ENCODE measurements at regions not wholly inside any gene's neighbourhood (a gene's known extent, or its start where the extent isn't known, plus 50 kb on each side); places are given as distances from the start of the nearest gene placed in this dataset.
A peak's percentile ranks its signal among the peaks of the same experiment; 100 is the strongest.
"Not testable (repeated sequence)": the region's sequence is repeated elsewhere in the genome, so short reads cannot be mapped to it uniquely, and the experiment has no call there.

DNA sequence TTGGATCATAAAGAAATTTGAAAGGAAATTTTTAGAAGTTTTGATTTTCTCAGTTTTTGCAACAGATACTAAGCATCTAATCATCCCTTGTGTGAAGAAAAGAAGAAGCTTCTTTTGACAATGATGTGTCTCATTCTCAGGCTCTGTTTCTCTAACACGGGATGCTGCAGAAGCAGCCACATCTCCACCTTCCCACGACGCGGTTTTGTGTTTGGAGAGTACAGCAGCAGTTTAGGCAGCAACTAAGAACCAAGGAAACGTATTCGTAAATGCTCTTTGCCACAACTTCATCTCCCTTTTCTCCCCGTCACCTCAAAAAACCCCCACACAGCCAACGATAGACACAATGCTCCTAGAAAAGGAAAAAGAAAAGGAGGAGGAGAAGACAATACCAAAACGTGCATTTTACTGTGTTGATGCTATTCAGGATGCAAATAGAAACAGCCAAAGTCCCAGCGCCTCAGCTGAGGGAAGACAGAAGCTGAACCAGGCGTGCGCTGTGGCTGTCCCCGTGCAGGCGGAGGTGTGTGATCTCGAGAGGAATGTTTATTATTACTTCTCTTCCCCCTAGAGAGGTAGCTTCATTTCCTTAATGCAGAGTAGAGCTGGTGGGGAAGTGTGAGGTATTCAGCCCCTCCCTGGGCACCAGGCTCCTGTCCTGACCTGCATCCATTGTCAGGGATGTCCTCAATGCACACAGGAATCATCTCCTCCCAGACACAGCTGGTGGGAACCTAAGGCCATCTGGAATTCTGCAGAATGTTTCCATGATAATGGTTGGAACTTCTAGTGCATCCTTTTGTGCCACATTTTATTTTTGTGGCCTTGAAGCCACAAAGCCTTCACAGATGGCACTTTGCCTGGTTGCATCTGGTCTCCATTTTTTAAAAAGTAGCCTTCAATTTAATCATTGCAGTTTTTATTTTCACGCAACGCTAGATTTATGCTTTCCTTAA is 174.6 kb upstream of the KLF6 start:
- H3K4me1 ChIP-seq (ENCODE audit: insufficient read depth, low read length): peaks cover 23% of the 10 kb centered on the region
- no peak overlapping the region for H3K4me3 ChIP-seq (ENCODE audit: low read length)
- H3K9me3 ChIP-seq (ENCODE audit: low read length): no peaks in the 10 kb centered on the region
- no peaks in the 10 kb centered on the region for H3K36me3 ChIP-seq (ENCODE audit: insufficient read depth, low read length)
- H3K27me3 ChIP-seq (ENCODE audit: insufficient read depth, low read length): no peaks in the 10 kb centered on the region
- H2AFZ ChIP-seq (ENCODE audit: low read depth, low read length): no peak overlapping the region

DNA sequence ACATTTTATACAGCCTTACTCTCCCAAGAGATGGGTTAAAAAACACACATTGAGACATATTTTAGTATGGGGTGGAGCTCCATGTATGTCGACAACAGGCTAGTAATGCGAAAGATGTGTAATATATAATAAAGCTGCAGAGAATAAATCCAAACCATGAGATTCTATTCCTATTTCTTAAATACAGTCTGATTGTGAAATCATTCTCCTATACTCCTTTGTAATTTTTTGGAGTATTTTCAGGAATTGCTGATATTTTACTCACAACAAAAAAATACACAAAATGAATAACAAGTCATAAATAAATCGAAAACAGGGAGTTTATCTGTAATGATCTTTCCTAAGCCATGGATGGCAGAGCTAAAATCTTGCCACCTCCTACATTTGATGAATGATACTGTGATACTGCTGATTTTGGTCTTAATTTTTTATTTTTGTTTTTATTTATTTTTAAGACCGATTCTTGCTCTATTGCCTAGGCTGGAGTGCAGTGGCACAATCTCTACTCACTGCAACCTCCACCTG is 173.5 kb upstream of the KLF6 start:
- no peak overlapping the region for H3K4me3 ChIP-seq (ENCODE audit: low read length)
- no peaks in the 10 kb centered on the region for H3K36me3 ChIP-seq (ENCODE audit: insufficient read depth, low read length)
- H3K4me1 ChIP-seq (ENCODE audit: insufficient read depth, low read length): peaks cover 26% of the 10 kb centered on the region
- no peak overlapping the region for H2AFZ ChIP-seq (ENCODE audit: low read depth, low read length)
- no peaks in the 10 kb centered on the region for H3K9me3 ChIP-seq (ENCODE audit: low read length)
- no peaks in the 10 kb centered on the region for H3K27me3 ChIP-seq (ENCODE audit: insufficient read depth, low read length)

DNA sequence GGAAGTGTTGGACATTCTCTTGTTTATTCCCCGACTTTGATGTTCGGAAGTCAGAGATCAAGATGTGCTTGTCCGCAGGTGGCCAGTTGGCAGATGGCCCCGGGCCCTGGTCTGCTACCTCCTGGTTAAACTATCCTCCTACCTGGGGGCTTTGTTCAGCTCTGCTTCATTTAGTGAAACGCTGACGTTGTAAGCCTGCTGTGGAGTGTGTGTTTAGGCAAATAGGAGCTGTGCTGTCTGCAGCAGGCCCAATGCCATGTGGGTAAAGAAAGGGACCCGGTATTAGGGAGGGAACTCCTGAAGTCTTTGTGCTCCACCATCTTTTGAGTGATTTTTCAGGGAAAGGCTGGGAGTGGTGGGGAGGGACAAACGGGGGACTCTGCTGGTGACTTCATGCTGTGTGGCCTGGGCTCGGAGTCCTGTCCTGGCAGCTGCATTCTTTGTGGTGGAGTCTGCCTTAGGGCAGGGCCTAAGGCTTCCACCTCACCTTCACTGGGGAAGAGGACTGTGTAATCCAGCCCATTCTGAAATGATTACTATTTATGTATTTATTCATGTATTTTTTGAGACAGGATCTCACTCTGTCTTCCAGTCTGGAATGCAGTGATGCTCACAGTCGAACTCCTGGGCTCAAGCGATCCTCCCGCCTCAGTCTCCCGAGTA is 171.1 kb upstream of the KLF6 start:
- Histone ChIP-seq H2AFZ (ENCODE audit: low read depth, low read length) (peak overlapping the region; percentile 40), H3K36me3 (ENCODE audit: insufficient read depth, low read length) (no peaks in the 10 kb centered on the region), H3K4me3 (ENCODE audit: low read length) (no peak overlapping the region), H3K4me1 (ENCODE audit: insufficient read depth, low read length) (peaks cover 26% of the 10 kb centered on the region), H3K9me3 (ENCODE audit: low read length) (no peaks in the 10 kb centered on the region), H3K27me3 (ENCODE audit: insufficient read depth, low read length) (no peaks in the 10 kb centered on the region)

DNA sequence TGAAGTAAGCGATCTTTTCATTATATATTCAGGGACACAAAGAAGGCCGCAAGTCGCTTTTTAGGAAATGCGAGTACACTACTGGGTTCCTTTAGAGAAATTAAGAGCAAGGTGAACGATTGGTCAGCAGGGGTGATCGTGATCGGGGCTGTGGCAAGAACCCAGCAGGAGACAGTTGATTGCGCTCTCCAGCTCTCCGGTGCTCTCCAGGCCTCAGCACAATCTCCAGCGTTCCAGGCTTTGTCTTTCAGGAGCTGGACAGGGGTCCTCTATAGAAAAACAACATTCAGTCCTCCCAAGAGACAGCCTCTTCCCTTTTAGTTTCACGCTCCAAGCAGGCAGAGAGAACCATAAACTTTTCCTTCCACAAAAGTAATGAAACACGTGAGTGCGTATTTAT is 170.5 kb upstream of the KLF6 start:
- Histone ChIP-seq H3K27me3 (ENCODE audit: insufficient read depth, low read length) (no peaks in the 10 kb centered on the region), H3K36me3 (ENCODE audit: insufficient read depth, low read length) (no peaks in the 10 kb centered on the region), H3K9me3 (ENCODE audit: low read length) (no peaks in the 10 kb centered on the region), H3K4me1 (ENCODE audit: insufficient read depth, low read length) (peaks cover 26% of the 10 kb centered on the region), H3K4me3 (ENCODE audit: low read length) (peak overlapping the region; percentile 17), H2AFZ (ENCODE audit: low read depth, low read length) (peak overlapping the region; percentile 40)

DNA sequence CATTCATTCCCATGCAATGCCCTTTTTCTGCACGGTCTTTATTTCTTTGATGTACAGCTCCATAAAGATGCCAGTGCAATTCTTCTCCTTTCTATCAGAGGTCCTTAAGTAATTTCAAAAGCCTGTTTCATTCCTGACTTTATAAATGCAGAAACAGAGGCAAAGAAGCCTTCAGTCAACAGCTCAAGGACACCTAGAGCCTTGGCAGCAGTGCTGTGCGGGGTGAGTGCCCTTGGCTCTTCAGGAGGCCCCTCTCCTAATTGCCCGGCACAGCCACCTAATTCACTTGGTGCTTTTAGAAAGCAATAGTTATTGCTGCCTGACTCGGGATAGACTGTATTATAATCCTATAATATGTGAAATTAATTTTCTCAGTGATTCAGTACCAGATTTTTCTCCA is 169.6 kb upstream of the KLF6 start:
- Histone ChIP-seq H3K4me3 (ENCODE audit: low read length) (no peak overlapping the region), H3K9me3 (ENCODE audit: low read length) (no peaks in the 10 kb centered on the region), H3K36me3 (ENCODE audit: insufficient read depth, low read length) (no peaks in the 10 kb centered on the region), H3K27me3 (ENCODE audit: insufficient read depth, low read length) (no peaks in the 10 kb centered on the region), H3K4me1 (ENCODE audit: insufficient read depth, low read length) (peaks cover 28% of the 10 kb centered on the region), H2AFZ (ENCODE audit: low read depth, low read length) (no peak overlapping the region)

DNA sequence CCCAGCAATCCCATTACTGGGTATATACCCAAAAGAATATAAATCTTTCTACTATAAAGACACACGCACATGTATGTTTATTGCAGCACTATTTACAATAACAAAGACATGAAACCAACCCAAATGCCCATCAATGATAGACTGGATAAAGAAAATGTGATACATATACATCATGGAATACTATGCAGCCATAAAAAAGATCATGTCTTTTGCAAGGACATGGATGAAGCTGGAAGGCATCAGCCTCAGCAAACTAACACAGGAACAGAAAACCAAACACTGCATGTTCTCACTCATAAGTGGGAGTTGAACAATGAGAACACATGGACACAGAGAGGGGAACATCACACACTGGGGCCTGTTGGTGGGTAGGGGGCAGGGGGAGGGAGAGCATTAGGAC is 169.0 kb upstream of the KLF6 start:
- H2AFZ ChIP-seq (ENCODE audit: low read depth, low read length); H3K27me3 ChIP-seq (ENCODE audit: insufficient read depth, low read length); H3K9me3 ChIP-seq (ENCODE audit: low read length); H3K4me3 ChIP-seq (ENCODE audit: low read length); H3K36me3 ChIP-seq (ENCODE audit: insufficient read depth, low read length): not testable (repeated sequence)
- peaks cover 31% of the 10 kb centered on the region for H3K4me1 ChIP-seq (ENCODE audit: insufficient read depth, low read length)

DNA sequence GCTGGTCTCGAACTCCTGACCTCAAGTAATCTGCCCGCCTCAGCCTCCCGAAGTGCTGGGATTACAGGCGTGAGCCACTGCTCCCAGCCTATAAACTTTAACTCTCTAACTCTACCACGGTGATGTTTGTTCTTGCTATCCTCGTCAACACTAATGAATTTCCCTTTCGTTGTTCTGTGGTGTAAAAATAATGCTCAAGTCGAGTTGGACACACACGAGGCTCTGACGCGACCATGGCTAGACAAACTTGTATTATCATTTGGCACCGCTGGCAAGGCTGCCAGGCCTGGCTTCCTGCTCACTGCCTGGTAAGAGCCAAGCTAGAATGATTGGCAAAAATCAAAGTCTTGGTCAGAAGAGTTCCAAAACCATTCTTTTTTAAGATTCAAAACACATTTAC is 167.0 kb upstream of the KLF6 start:
- no peak overlapping the region for H3K4me3 ChIP-seq (ENCODE audit: low read length)
- H3K36me3 ChIP-seq (ENCODE audit: insufficient read depth, low read length): no peaks in the 10 kb centered on the region
- no peaks in the 10 kb centered on the region for H3K27me3 ChIP-seq (ENCODE audit: insufficient read depth, low read length)
- no peaks in the 10 kb centered on the region for H3K9me3 ChIP-seq (ENCODE audit: low read length)
- no peak overlapping the region for H2AFZ ChIP-seq (ENCODE audit: low read depth, low read length)
- peaks cover 24% of the 10 kb centered on the region for H3K4me1 ChIP-seq (ENCODE audit: insufficient read depth, low read length)

DNA sequence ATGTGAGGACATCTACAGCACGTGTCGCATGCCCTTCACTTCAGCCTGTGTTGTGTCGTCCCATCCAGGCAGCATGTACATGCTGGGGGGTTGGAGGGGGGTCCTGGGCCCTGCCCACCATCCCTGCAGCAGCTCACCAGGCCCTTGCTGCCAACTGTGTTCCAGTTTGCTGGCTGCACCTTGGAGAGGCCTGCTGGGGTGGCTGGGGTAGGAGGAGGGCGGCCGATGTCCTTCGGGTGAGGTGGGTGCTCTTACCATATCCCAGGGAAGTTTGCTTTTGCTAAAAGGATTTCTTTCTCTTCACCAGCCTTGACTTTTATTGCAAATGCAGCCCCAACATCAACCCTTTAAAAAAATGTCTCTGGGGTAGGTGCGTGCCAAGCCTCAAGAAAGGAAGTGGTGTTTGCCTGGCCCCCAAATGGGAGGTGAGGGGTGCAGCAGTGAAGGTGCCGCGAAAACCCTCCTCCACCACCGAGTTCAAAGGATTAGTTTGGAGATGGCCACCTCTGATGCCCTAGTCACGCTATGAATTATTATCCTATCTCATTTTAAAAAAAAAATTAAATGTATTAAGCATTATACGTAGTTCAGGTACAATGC is 165.8 kb upstream of the KLF6 start:
- no peak overlapping the region for H3K4me3 ChIP-seq (ENCODE audit: low read length)
- peaks cover 19% of the 10 kb centered on the region for H3K4me1 ChIP-seq (ENCODE audit: insufficient read depth, low read length)
- no peaks in the 10 kb centered on the region for H3K36me3 ChIP-seq (ENCODE audit: insufficient read depth, low read length)
- no peaks in the 10 kb centered on the region for H3K27me3 ChIP-seq (ENCODE audit: insufficient read depth, low read length)
- H2AFZ ChIP-seq (ENCODE audit: low read depth, low read length): no peak overlapping the region
- H3K9me3 ChIP-seq (ENCODE audit: low read length): no peaks in the 10 kb centered on the region

DNA sequence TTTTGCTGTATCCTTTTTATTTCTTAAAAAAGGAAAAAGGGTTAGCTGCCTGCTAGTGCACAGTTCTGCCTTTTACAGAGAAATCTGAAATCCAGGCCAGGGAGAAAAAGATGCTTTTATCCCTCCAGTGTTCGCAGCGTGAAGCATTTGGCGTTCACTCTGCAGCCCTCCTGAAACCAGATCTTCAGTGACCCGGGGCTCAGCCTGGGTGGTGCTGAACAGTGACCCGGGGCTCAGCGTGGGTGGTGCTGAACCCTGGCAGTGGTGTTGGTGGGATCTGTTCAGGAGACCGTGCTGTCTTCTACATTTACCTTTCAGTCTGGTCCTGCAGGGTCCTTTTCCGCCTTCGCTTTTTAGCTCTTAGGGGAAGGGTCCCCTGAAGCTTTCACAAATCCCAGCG is 164.7 kb upstream of the KLF6 start:
- Histone ChIP-seq H3K9me3 (ENCODE audit: low read length) (no peaks in the 10 kb centered on the region), H3K27me3 (ENCODE audit: insufficient read depth, low read length) (no peaks in the 10 kb centered on the region), H3K4me3 (ENCODE audit: low read length) (no peak overlapping the region), H3K4me1 (ENCODE audit: insufficient read depth, low read length) (peaks cover 8% of the 10 kb centered on the region), H2AFZ (ENCODE audit: low read depth, low read length) (no peak overlapping the region), H3K36me3 (ENCODE audit: insufficient read depth, low read length) (no peaks in the 10 kb centered on the region)

DNA sequence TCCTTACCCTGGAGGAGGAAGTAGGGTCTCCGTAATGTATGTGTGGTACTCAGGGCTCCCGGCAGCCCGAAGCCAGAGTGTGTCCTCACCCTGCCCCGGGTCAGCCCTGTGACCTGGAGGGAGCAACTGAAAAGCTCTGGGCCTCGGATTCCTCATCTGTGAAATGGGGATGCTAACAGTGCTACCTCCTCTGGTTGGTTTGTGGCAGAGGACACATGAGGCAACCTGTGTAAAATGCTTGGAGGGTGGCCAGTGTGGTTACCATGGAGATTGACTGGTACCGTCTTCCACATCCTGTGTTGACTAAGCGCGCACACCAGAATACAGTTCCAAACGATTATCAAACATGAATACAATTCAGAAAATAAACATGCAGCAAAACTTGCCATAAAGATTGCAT is 163.8 kb upstream of the KLF6 start:
- Histone ChIP-seq H3K27me3 (ENCODE audit: insufficient read depth, low read length) (no peaks in the 10 kb centered on the region), H3K9me3 (ENCODE audit: low read length) (no peaks in the 10 kb centered on the region), H3K4me1 (ENCODE audit: insufficient read depth, low read length) (peaks cover 5% of the 10 kb centered on the region), H3K4me3 (ENCODE audit: low read length) (no peak overlapping the region), H3K36me3 (ENCODE audit: insufficient read depth, low read length) (no peaks in the 10 kb centered on the region), H2AFZ (ENCODE audit: low read depth, low read length) (no peak overlapping the region)

DNA sequence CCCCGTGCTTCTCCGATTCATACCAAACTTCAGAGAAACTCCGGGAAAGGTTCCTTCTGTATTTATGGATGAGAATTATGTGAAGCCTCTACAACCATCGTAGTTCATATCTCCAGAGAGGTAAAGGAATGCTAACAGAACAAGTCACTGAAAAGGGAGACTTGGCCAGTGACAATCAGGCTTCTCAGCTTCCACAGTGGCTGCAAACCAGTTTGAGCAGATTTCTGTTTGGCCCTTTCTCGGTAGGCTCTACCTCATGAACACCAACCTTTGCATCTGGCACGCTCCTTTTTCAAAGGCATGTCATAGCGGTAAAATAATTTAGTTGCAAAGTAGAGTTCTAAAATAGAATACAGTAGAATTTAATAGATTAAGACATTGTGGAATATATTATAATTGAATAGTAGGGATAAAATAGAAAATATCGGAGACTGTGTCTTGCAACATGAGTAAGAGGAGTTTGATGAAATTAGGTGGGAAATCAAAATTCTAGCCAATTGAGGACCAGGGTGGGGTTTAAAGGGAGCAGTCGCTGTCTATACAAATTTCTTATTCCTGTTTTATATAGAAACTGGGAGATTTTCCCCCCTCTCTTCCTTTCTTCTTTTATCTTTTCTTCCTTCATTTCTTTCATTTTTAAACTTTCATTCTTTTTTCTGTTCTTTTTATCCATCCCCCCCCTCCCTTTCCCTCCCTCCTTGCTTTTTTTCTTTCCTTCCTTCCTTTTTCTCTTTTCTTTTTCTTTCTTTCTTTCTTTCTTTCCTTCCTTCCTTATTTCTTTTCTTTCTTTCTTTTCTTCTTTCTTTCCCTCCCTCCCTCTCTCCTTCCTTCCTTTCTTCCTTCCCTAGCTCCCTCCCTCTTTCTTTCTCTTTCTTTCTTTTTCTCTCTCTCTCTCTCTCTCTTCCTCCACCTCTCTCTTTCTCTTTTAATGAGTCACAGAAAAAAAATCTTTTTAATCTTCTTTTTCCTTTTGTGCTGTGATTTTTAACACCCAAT is 161.5 kb upstream of the KLF6 start:
- no peak overlapping the region for H2AFZ ChIP-seq (ENCODE audit: low read depth, low read length)
- H3K27me3 ChIP-seq (ENCODE audit: insufficient read depth, low read length): no peaks in the 10 kb centered on the region
- no peak overlapping the region for H3K4me3 ChIP-seq (ENCODE audit: low read length)

DNA sequence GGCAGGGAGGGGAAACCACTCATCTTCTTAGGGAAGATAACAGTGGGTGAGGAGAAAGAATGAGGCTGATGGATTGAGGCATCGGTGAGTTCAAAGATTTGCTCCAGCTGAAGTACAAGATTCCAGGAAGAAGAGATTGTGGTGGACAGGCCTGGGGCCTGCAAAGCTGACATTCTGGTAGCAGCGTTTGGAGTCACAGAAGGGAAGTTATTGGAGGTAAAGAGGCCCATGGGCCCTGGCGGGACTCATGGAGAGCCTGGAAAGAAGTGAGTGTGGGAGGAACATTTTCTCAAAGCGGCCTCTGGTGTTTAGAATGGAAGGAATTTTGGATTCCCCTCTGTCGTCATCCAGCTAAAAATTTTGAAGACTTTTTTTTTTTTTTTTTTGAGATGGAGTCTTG is 160.0 kb upstream of the KLF6 start:
- peaks cover 5% of the 10 kb centered on the region for H3K4me1 ChIP-seq (ENCODE audit: insufficient read depth, low read length)
- H3K36me3 ChIP-seq (ENCODE audit: insufficient read depth, low read length): no peaks in the 10 kb centered on the region
- H3K9me3 ChIP-seq (ENCODE audit: low read length): no peaks in the 10 kb centered on the region
- no peak overlapping the region for H3K4me3 ChIP-seq (ENCODE audit: low read length)
- no peaks in the 10 kb centered on the region for H3K27me3 ChIP-seq (ENCODE audit: insufficient read depth, low read length)
- no peak overlapping the region for H2AFZ ChIP-seq (ENCODE audit: low read depth, low read length)

More for the DNA sequence above, 161.5 kb upstream of the KLF6 start:
- H3K9me3 ChIP-seq (ENCODE audit: low read length): no peaks in the 10 kb centered on the region
- H3K36me3 ChIP-seq (ENCODE audit: insufficient read depth, low read length): no peaks in the 10 kb centered on the region
- H3K4me1 ChIP-seq (ENCODE audit: insufficient read depth, low read length): peaks cover 5% of the 10 kb centered on the region
